Suprapubic skin (tissue), 4 donors: ENCODE measurements at regions not wholly inside any gene's neighbourhood (a gene's known extent, or its start where the extent isn't known, plus 50 kb on each side); places are given as distances from the start of the nearest gene placed in this dataset.
"Not testable (repeated sequence)": the region's sequence is repeated elsewhere in the genome, so short reads cannot be mapped to it uniquely, and the experiment has no call there.

Experiments
- CTCF ChIP-seq, 2 donors: fragments of 200-600 bp in 1 of 2; fragments of 450-650 bp in 1 of 2; sonication (generic) in 1 of 2; IDR thresholded peaks; one replicate each; pipeline ENCODE4 v1.5.1; 2016 to 2019; ENCODE audit warnings: antibody characterized with exemption in 2 of 2, mild to moderate bottlenecking in 1 of 2, moderate library complexity in 1 of 2
- POLR2A ChIP-seq, 2 donors: fragments of 450-650 bp; IDR thresholded peaks; one replicate each; pipeline ENCODE4 v1.6.1; 2017; ENCODE audit warnings: antibody characterized with exemption in 2 of 2, mild to moderate bottlenecking in 2 of 2, moderate library complexity in 2 of 2
- POLR2AphosphoS5 ChIP-seq, 3 donors: sonication (generic); formaldehyde crosslinking; IDR thresholded peaks; one replicate each; pipeline ENCODE4 v1.6.1; 2017; ENCODE audit warnings: antibody characterized with exemption in 3 of 3

- TF ChIP-seq POLR2A, POLR2AphosphoS5, CTCF (IDR thresholded peaks at IDR 0.05): not testable (repeated sequence)
Observed at GRCh38 chr9:39568900-39569299, 213.4 kb downstream of the SPATA31A1 start.
